Left colon (tissue), 2 donors: ENCODE measurements at regions not wholly inside any gene's neighbourhood (a gene's known extent, or its start where the extent isn't known, plus 50 kb on each side); places are given as distances from the start of the nearest gene placed in this dataset.
"Not testable (repeated sequence)": the region's sequence is repeated elsewhere in the genome, so short reads cannot be mapped to it uniquely, and the experiment has no call there.

Experiments used
- ATAC-seq: fragments of 200-7000 bp; cut with Tn5 transposase; one replicate; pipeline ENCODE4 v1.9.1; 2020; ENCODE audit warnings: mild to moderate bottlenecking, moderate library complexity
- DNase-seq, 2 donors: peaks; one replicate each; pipeline ENCODE4 v3.0.0-alpha.2; 2020
- intact Hi-C, 2 donors: fragments of 100-400 bp; cut with DNase I in 1 of 2; cut with micrococcal nuclease in 1 of 2; formaldehyde crosslinking; loops; one replicate each; pipeline versions ENCODE4 v1.11.2 to v1.14.0; 2022; cut with DNase I, micrococcal nuclease
- donor health status: DM: no; HTN: no; CAD: no.
- donor health status: DM: yes; HTN: yes; CAD: no.

DNA sequence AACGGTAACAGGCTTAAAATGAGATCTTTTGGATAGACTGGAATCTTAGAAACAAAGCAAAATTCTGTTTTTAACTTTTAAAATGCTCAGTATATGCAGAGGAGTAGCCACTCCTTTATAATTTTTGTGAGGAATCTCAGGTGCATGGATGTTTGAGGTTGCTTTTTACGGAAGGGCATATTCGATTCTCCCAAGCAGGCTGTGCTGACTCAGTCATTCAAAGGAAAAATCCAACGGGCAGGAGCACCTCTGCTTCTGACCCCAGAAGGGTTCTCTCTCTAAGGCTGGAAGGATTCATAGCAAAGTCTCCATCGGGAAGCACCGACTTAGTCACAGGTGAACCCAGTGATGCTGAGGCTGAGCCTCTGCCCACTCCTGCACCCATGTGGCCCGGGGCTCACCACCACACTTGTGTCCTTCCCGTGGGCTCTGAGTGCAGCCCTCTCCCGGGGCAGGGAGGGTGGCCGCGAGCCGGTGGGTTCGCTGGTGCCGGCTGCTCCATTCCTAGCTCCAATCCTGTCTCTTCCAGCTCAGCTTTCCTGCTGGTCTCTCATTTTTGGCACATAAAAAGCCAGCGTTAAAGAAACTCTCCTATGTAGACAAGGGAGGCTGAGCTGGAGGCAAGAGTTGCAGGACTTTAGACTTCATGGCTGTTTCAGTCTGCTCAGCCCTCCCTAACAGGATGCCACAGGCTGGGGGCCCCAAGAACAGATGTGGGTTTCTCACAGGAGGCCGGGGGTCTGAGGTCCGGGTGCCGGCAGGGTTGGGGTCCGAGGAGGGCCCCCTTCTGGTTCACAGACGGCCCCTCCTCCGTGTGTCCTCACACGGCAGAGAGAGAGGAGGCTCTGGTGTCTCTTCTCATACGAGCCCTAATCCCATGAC is 135.6 kb upstream of the LPCAT1 start:
- DNase-seq (no peak), ATAC-seq (no peak)
- intact Hi-C loops, result no loop called here

DNA sequence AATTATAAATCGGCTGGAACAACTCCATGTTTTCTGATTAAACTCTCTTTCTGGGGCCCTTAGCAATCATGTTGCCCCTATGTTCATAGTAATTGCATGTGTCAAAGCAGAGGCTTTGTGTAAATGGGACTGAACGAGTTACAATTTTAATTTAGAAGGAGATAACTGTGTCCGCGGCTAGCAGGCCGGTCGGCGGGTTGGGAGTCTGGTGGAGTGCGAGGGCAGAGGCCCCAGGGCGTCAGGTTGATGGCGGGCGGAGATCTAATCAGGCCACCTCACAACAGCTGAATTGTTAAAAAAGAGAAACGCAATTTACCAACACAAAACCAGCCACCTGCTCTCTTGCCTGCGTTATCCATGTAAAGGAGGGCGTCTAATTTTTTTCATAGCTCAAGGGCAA is 134.9 kb upstream of the LPCAT1 start:
- intact Hi-C loops, result no loop called here
- no peak for ATAC-seq

DNA sequence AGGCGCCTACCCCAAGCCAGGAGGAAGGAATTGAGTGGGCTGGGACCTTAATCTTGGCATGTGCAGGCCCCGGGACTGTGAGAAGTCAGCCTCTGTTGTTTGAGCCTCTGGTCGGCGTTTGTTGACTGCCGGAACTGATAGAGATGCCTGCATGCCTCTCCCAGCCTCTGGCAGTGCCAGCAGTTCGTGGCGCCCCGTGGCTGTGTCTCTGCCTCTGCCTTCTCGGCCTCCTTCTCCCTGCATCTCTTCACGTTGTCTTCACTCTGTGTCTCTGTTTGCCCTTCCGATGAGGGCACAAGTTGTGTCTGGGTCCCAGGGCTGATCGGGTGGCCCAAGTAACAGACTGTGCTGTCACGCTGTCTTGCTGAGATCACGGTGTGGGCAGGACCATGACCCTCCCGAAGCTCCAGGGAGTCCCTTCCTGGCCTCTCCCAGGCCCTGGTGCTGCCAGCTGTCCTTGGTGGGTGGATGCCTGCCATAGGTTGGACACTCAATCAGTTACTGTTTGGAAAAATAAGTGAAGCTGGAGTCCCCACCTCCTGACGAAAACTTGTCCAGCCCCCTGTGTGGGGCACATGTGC is 133.5 kb upstream of the LPCAT1 start:
- intact Hi-C loops, result no loop called here

More for the DNA sequence above, 134.9 kb upstream of the LPCAT1 start:
- no peak for DNase-seq

DNA sequence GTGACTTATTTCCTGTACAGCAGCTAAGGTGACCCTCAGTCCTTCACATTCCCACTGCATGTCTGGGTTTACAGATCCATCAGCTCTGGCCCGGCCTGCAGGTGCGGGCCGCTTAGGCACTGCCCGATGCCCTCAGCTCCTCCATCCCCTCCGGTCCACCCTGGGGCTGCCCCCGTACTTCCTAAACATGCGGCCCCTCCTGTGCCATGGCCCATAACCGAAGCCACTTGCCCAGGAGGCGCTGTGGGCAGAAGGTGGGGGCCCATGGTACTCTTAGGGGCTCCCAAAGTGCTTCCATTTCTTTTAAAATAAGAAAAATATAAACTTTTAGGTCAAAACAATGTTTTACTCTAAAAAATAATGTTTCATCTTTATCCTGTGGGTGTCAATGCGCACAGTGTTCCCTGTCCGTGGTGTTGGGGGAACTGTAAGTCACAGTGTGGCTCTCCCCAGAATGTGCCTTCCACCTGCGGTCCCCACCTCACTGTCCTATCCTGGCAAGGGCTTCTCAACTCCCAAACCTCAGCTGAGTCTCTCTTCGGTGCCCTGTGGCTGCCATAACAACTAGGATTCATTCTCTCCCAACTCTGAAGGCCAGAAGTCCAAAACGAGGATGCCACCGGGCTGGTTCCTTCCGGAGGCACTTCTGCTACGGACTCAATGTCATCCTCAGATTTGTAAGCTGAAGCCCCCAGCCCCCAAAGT is 132.7 kb upstream of the LPCAT1 start:
- no peak for DNase-seq
- no peak for ATAC-seq
- intact Hi-C loops, result no loop called here

More for the DNA sequence above, 133.5 kb upstream of the LPCAT1 start:
- DNase-seq (no peak), ATAC-seq (no peak)

DNA sequence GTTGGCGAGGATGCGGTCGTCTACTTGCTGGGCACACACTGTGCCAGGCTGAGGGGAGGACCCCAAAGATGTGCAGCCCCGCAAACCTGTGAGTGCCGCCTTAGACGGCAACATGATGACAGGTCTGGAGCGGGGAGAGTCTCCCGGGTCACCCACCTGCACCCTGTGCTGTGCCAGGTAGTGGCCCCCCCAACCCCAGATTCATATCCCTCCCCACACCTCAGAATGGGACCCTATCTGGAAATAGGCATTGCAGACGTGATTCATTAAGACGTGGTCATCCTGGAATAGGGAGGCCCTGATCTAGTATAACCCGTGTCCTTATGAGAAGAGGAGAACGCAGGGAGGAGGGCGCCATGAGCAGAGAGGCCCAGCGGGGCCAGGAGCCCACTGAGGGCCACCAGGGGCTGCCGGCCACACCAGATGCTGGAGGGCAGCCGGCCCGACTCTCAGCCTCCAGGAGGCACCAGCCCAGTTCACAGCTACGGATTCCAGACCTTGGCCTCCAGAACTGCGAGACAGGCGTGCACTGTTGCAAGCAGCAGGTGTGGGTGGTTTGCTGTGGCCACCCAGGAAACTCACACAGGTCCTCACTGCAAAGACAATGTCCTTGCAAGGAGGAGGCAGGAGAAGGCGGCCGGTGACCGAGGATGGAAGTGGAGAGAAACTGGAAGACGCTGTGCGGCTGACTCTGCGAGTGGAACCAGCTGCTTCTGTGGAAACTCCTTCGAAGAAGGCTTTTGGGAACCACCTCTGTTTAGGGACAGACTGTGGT is 131.9 kb upstream of the LPCAT1 start:
- DNase-seq, result no peak
- intact Hi-C loops, result no loop called here
- ATAC-seq, result no peak

DNA sequence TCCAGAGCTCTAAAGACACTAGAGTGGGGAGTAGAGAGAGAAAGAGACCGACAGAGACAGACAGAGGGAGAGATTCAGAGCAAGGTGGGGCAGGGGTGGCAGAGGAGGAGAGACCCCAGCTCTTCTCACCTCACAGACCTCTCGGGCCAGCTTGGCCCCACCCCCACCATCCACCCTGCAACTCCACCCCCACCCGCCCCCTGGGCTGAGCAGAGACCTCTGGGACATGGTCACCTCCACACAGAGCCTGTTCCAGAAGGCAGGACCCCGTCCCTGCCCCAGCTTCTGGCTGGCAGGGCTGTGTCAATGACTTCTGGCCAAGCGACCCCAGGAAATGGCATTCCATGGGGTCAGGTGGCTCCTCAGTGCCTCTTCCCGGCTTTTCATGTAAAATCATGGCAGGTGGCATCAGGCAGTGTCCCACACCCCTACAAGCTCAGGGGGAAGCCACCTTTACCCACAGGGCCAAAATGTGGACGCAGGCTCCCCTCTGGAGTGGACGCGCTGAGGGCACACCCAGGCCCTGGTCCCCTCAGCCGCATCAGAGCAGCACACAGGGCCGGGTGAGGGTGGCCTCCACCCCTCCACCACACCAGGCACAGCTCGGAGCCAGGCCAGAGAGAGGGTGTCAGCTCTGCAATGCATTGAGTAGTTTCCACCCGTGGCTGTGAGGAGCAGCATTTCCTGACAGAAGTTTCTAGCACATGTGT is 131.2 kb upstream of the LPCAT1 start:
- intact Hi-C loops, result no loop called here

DNA sequence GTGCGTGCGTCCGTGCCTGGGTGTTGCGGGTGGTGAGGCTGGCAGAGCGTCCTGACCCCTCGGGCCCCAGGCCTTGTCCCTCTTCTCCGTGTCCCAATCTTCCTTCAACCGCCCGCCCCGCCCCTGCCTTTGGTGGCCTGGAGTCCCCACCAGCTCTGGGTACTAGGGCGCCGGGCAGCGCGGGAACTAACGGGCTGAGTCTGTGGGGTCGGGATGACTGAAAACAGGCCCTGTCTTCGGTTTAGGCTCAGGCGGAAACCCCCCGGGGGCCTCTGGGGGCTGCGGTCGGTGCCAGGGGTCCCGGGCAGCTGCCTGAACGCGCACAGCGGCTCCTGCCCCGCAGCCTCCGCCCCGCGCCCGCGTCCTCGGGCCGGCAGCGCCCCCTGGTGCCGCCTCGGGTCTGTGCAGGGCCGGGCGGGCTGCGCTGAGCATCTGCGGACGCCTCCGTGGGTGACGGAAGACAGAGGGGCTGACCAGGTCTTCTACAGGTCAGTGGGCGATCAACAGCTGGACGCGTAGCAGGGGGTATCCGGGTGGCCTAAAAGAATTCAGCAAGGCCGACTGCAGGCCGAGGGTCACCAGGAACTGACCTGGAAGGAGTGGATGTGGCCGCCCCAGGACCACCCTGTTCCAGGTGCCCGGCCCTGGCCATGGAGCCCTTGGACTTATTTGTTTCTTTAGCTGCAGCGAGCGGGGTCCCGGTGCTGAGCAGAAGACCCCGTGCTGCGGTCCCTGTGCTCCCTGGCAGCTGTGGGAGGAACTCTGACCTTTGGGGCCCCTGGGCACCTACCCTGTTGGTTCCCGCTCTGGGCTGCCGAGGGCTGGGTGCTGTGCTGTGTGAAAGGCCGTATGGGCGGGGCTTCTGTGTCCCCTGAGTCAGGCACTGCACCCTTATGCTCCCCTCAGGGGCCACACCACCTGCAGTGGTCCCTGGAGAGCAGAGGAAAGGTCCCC is 130.2 kb upstream of the LPCAT1 start:
- DNase-seq, intact Hi-C loops: not testable (repeated sequence)
- ATAC-seq, result peak; percentile 92

More for the DNA sequence above, 131.2 kb upstream of the LPCAT1 start:
- ATAC-seq (no peak), DNase-seq (no peak)

DNA sequence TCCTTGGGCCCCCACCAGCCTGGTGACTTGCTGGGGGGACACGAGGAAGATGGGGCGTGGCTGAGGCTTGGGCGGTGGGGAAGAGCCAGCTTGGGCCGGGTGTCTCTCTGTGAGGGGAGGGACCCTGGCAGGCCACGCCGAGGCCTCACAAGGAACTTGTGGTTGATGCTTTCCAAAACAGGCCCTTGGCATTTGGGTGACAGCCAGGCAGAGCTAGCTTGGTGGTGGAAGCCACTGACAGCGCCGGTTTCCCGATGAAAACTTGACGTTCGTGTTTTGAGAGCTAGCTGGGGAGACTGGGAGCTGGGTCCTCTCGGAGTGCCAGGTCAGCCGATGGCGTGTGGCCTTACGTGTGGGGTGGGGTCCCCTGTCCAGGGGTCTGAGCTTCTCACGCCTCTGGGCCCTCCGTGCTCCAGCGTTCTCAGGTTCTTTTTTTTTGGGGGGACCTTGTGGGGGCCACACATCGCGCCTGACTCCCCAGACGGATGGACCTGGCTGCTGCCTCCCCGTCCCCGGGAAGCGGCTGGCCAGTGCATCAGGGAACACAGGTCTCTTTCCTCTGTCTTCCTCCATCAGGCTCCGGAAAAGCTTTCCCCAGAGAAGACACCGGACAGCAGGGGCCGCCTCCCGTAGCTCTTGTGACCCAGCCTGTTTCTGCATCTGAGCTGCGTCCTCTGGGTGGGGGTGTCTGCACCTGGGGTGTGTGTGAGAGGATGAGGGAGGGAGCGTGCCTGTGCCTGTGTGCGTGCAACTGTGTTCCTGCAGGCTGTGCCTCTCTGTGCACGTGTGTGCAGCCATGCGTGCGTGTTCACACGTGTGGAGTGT is 129.3 kb upstream of the LPCAT1 start:
- no peak for DNase-seq
- peak; percentile 47 for ATAC-seq
- intact Hi-C loops, result no loop called here

DNA sequence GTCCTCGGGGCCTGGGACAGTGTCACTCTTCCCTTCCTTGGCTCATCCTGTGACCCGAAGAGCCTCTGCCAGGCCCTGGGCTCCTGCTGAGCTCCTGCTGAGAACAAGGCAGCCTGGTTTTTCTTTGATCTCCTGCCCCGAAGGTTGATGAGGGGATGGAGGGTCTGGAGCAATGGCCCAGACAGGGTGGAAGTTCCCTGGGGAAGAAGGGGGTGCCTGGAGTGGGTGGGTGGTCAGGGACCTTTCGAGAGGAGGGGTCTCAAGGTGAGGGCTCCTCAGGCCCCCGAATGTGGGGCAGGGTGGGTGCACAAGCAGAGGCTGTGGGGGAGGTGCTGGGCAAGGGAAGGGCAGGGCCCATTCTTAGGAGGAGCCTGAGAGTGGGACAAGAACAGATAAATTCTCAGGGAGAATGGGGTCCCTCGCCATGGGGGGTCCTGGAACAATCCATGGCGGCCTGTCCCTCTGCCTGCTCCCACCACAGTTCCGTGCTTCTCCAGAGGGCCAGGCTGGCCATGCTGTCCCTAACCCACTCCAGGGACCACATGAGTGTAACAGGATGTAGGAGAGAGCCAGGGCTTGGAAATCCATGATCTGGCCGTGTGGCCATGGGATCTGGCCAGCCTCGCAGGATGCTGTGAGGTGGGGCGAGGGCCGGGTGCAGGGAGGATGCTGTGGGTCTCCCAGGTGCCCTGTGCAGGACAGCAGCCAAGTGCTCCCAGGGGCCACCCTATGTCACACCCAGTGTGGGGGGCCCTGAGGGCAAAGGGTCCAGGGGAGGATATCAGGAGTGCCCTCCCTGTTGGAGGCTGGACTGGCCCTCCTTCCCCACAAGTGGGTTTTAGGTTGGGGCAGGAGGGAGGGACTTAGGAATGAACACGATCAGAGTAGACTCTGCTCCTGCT is 128.5 kb upstream of the LPCAT1 start:
- intact Hi-C loops, result no loop called here
- no peak for ATAC-seq
- no peak for DNase-seq

DNA sequence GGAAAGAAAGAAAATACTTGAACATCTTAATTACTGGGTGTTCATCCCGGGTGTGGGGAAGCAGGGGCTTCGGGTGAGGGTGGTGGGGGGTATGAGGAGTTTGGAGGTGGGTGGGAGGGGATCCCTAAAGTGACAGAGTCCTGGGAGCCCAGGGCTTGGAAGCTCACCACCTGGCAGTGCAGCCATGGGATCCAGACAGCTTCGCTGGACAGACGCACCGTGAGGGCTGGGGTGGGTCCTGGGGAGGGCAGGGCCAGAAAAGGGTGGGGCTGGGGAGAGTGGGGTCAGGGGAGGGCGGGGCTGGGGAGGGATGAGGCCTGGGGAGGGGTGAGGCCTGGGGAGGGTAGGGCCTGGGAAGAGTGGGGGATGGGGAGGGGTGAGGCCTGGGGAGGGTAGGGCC is 127.5 kb upstream of the LPCAT1 start:
- ATAC-seq (no peak), DNase-seq (no peak)
- intact Hi-C loops, result no loop called here

DNA sequence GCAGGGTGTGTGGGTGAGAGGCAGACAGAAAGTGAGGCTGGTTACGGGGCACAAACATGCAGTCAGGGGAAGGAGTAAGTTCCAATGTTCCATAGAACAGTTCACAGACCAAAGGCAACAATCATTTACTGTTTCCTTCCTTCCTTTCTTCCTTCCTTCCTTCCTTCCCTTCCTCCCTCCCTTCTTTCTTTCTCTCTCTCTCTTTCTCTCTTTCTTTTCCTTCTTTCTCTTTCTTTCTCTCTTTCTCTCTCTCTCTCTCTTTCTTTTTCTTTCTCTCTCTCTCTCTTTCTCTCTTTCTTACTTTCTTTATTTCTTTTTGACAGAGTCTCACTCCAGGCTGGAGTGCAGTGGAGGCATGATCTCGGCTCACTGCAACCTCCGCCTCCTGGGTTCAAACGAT is 125.8 kb upstream of the LPCAT1 start:
- ATAC-seq (no peak), DNase-seq (no peak)
- intact Hi-C loops, result loop anchor here in 1 of 2 donors (10.0 kb wide), 1 partner anchor 485 kb away; no protein-coding TSS in a partner anchor

DNA sequence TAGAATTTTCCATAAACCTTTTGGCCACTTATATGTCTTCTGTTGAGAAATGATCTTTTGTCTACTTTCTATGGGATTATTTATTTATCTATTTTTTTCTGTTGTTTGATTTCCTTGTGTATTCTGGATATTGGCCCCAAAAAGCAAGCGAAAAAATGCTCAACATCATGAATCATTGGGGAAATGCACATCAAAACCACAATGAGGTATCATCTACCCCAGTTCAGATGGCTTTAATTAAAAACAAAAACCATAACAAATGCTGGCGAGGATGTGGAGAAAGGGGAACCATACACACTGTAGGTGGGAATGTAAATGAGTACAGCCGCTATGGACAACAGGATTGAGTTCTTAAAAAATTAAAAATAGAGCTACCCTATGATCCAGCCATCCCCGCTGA is 125.0 kb upstream of the LPCAT1 start:
- ATAC-seq (no peak), DNase-seq (no peak)
- intact Hi-C loops, result loop anchor here in 1 of 2 donors (10.0 kb wide), 1 partner anchor 484 kb away; no protein-coding TSS in a partner anchor

DNA sequence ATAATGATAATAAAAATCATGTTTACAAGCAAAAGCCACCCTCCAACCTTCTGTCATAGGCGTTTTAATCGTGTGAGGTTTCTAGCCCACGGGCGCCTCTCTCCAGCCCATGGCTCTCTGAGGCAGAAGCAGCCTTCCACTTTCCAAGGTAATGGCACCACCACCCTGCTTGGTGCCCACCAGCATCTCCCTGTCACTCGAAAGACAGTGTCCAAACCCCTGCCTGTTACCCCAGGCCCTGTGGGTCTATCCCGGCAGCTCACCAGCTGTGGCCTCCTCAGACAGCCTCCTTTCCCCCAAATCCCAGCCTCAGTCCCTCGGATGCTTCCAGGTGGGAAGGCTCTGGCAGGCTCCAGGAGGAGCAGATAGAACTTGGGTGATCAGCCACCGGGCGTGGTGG is 123.8 kb upstream of the LPCAT1 start:
- no peak for DNase-seq
- no peak for ATAC-seq
- intact Hi-C loops, result loop anchor here in 1 of 2 donors (10.0 kb wide), 1 partner anchor 483 kb away; no protein-coding TSS in a partner anchor

DNA sequence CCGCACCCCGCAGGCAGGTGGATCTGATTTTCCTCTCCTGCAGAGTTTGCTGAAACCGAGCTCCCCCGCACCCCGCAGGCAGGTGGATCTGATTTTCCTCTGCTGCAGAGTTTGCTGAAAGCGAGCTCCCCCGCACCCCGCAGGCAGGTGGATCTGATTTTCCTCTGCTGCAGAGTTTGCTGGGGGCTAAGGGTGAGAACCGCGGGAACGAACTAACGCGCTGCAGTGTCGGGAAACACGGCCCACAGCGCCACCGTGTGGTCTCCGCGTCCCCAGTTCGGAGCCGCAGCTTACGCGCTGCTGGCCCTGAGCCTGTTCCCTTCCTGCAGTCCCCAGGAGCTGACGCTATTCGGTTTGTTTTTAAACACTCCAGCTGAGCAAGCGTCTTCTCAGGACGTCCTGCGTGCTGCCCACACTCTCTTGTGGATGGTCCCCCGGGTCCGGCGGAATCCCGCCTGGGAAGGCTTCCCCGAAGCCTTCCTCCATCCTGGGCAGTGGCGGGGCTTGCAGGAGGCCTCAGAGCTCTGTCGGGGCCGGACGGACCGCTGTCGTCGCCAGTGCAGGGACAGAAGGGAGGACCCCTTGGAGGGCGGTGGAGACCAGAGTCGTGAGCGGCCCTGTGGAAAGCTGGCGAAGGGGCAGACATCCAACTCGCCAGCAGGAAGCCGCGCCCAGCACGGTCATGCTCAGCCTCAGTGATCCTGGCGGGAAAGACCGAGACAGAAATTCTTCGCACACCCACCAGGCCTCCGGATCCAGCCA is 121.2 kb upstream of the LPCAT1 start:
- ATAC-seq (peak; percentile 87), DNase-seq (peak; percentile 55 to 85)
- intact Hi-C loops, result loop anchor here in 1 of 2 donors (5.0 to 10.0 kb wide), 2 partner anchors 268 to 480 kb away; no protein-coding TSS in a partner anchor
